ENCODE measurements at regions not wholly inside any gene's neighbourhood (a gene's known extent, or its start where the extent isn't known, plus 50 kb on each side); places are given as distances from the start of the nearest gene placed in this dataset.

- TF ChIP-seq RAD21 (IDR thresholded peaks at IDR 0.05; ENCODE audit: low read depth) (no peak), EP300 (IDR thresholded peaks at IDR 0.05; ENCODE audit: borderline replicate concordance) (no peak)
These were observed 203.4 kb downstream of the CCNG2 start for GRCh38 chr4:77360451-77360850.
